Breast epithelium (tissue), 3 donors: ENCODE measurements at regions not wholly inside any gene's neighbourhood (a gene's known extent, or its start where the extent isn't known, plus 50 kb on each side); places are given as distances from the start of the nearest gene placed in this dataset.

Experiments used
- POLR2A ChIP-seq: fragments of 450-650 bp; IDR thresholded peaks from one replicate; pipeline ENCODE4 v1.6.1; 2016; ENCODE audit warnings: antibody characterized with exemption, mild to moderate bottlenecking, moderate library complexity
- POLR2AphosphoS5 ChIP-seq, 3 donors: sonication (generic); formaldehyde crosslinking; IDR thresholded peaks; one replicate each; pipeline ENCODE4 v1.6.1; 2017; ENCODE audit warnings: antibody characterized with exemption in 3 of 3
- TF ChIP-seq, protein P1 (sequence below), 3 donors: fragments of 450-650 bp; IDR thresholded peaks; one replicate each; pipeline ENCODE4 v1.5.1; 2016 to 2017; ENCODE audit warnings: antibody characterized with exemption in 3 of 3, mild to moderate bottlenecking in 3 of 3, moderate library complexity in 3 of 3

DNA sequence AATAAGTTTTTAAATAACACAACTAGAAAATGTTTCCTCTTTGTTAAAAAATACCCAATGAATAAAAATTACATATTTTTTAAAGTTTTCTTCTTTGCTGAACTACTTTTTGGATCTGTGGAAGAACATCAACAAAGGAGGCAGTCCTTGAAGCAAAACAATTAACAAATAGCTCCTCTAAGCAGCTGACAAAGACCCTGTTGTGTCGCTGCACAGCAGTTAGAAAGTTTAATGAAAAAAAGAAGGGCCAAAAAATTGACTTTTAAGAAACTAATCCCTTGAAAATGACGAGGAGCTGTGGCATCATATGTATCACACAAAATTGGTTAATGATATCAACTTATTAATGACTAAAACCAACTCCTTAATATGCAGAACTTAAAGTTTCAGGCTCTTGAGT is 72.1 kb downstream of the SLITRK1 start:
- TF ChIP-seq, protein P1, sequence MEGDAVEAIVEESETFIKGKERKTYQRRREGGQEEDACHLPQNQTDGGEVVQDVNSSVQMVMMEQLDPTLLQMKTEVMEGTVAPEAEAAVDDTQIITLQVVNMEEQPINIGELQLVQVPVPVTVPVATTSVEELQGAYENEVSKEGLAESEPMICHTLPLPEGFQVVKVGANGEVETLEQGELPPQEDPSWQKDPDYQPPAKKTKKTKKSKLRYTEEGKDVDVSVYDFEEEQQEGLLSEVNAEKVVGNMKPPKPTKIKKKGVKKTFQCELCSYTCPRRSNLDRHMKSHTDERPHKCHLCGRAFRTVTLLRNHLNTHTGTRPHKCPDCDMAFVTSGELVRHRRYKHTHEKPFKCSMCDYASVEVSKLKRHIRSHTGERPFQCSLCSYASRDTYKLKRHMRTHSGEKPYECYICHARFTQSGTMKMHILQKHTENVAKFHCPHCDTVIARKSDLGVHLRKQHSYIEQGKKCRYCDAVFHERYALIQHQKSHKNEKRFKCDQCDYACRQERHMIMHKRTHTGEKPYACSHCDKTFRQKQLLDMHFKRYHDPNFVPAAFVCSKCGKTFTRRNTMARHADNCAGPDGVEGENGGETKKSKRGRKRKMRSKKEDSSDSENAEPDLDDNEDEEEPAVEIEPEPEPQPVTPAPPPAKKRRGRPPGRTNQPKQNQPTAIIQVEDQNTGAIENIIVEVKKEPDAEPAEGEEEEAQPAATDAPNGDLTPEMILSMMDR (IDR thresholded peaks at IDR 0.05), result no peak
- TF ChIP-seq POLR2AphosphoS5 (IDR thresholded peaks at IDR 0.05), result no peak
- no peak for TF ChIP-seq POLR2A
